Brain microvascular endothelial cell (primary cell): ENCODE measurements at regions not wholly inside any gene's neighbourhood (a gene's known extent, or its start where the extent isn't known, plus 50 kb on each side); places are given as distances from the start of the nearest gene placed in this dataset.

Source experiments
- DNase-seq: peaks from one replicate; pipeline ENCODE4 v3.0.0-alpha.2; 2020
- H3K27ac ChIP-seq: fragments of 250-450 bp; sonication (Bioruptor Pico); 2 replicates; pipeline ENCODE4 v1.5.1; 2020; ENCODE audit warnings: mild to moderate bottlenecking, moderate library complexity
- H3K27me3 ChIP-seq: fragments of 250-450 bp; sonication (Bioruptor Pico); replicated peaks from 2 replicates; pipeline ENCODE4 v1.5.1; 2020; ENCODE audit warnings: mild to moderate bottlenecking
- H3K36me3 ChIP-seq: fragments of 250-450 bp; sonication (Bioruptor Pico); replicated peaks from 2 replicates; pipeline ENCODE4 v1.5.1; 2020; ENCODE audit warnings: mild to moderate bottlenecking
- H3K4me3 ChIP-seq: 2 replicates; pipeline ENCODE4 v1.5.1; 2011; ENCODE audit warnings: low read depth, mild to moderate bottlenecking, control low read depth, low read length, moderate library complexity
- CTCF ChIP-seq: IDR thresholded peaks from 2 replicates; pipeline ENCODE4 v1.5.1; 2011; ENCODE audit warnings: low read depth, mild to moderate bottlenecking, moderate library complexity, low read length, control low read depth, inconsistent platforms; ENCODE audit errors: missing control alignments
- in situ Hi-C: cut with HindIII; loops from 2 replicates; pipeline ENCODE4 v1.10.0; 2017; ENCODE audit warnings: low sequenced_read_pairs, low pct_ligation_motif_present

GRCh38 chr5:85515588-85515987 is 1102.2 kb upstream of the COX7C start:
- in situ Hi-C loops: no loop called here
- H3K27me3 ChIP-seq: no peaks in the 10 kb centered on the region
- no peak for TF ChIP-seq CTCF
- DNase-seq: no peak
- no peak overlapping the region for H3K4me3 ChIP-seq
- H3K36me3 ChIP-seq: no peaks in the 10 kb centered on the region
- H3K27ac ChIP-seq: no peak overlapping the region

- Histone ChIP-seq H3K27me3 (no peaks in the 10 kb centered on the region), H3K27ac (no peak overlapping the region), H3K4me3 (no peak overlapping the region), H3K36me3 (no peaks in the 10 kb centered on the region)
- no peak for DNase-seq
- in situ Hi-C loops: no loop called here
- TF ChIP-seq CTCF: no peak
These were observed 1100.4 kb upstream of the COX7C start for GRCh38 chr5:85517386-85517785.

- H3K27me3 ChIP-seq: no peaks in the 10 kb centered on the region
- H3K36me3 ChIP-seq: no peaks in the 10 kb centered on the region
- in situ Hi-C loops: no loop called here
- H3K27ac ChIP-seq: no peak overlapping the region
- no peak for DNase-seq
- TF ChIP-seq CTCF: no peak
- H3K4me3 ChIP-seq: no peak overlapping the region
These were observed 1084.2 kb upstream of the COX7C start for GRCh38 chr5:85533341-85534047.

GRCh38 chr5:85538362-85538761 is 1079.4 kb upstream of the COX7C start:
- Histone ChIP-seq H3K27ac (no peak overlapping the region), H3K27me3 (no peaks in the 10 kb centered on the region), H3K36me3 (no peaks in the 10 kb centered on the region), H3K4me3 (no peak overlapping the region)
- in situ Hi-C loops: no loop called here
- TF ChIP-seq CTCF: no peak
- DNase-seq: no peak

- in situ Hi-C loops: no loop called here
- Histone ChIP-seq H3K4me3 (no peak overlapping the region), H3K27me3 (no peaks in the 10 kb centered on the region), H3K36me3 (no peaks in the 10 kb centered on the region), H3K27ac (no peak overlapping the region)
- no peak for DNase-seq
- no peak for TF ChIP-seq CTCF
These were observed 1072.6 kb upstream of the COX7C start for GRCh38 chr5:85545129-85545528.

- TF ChIP-seq CTCF: no peak
These were observed 1068.5 kb upstream of the COX7C start for GRCh38 chr5:85549229-85549628.

More at GRCh38 chr5:85549229-85549628, 1068.5 kb upstream of the COX7C start:
- no peak for DNase-seq
- Histone ChIP-seq H3K4me3 (no peak overlapping the region), H3K36me3 (no peaks in the 10 kb centered on the region), H3K27ac (no peak overlapping the region), H3K27me3 (no peaks in the 10 kb centered on the region)
- in situ Hi-C loops: no loop called here
